Heart left ventricle (tissue), 16 donors: ENCODE measurements at regions not wholly inside any gene's neighbourhood (a gene's known extent, or its start where the extent isn't known, plus 50 kb on each side); places are given as distances from the start of the nearest gene placed in this dataset.

ENCODE experiments used
- ATAC-seq, 4 donors: fragments of 200-7000 bp; cut with Tn5 transposase; one replicate each; pipeline ENCODE4 v1.9.1; 2020 to 2022; ENCODE audit warnings: moderate library complexity in 4 of 4, mild to moderate bottlenecking in 3 of 4, moderate number of reproducible peaks in 1 of 4
- DNase-seq, 5 donors: peaks; one replicate each; pipeline ENCODE4 v3.0.0-alpha.2; 2020
- H3K27ac ChIP-seq, 12 donors: fragments of 200-600 bp; sonication (generic) in 4 of 12; one replicate each; pipeline versions ENCODE4 v1.5.0 to v1.8.0; 2016 to 2022; ENCODE audit warnings: mild to moderate bottlenecking in 2 of 12
- H3K27me3 ChIP-seq, 9 donors: fragments of 200-600 bp; sonication (generic) in 2 of 9; one replicate each; pipeline versions ENCODE4 v1.5.1 to v1.8.0; 2016 to 2022; ENCODE audit warnings: mild to moderate bottlenecking in 3 of 9
- H3K36me3 ChIP-seq, 9 donors: fragments of 200-600 bp; sonication (generic) in 2 of 9; one replicate each; pipeline versions ENCODE4 v1.5.0 to v1.8.0; 2018 to 2022; ENCODE audit warnings: mild to moderate bottlenecking in 2 of 9
- H3K4me1 ChIP-seq, 12 donors: fragments of 200-600 bp; sonication (generic) in 4 of 12; one replicate each; pipeline versions ENCODE4 v1.5.0 to v1.8.0; 2016 to 2022; ENCODE audit warnings: mild to moderate bottlenecking in 3 of 12
- H3K4me3 ChIP-seq, 12 donors: fragments of 200-600 bp; sonication (generic) in 4 of 12; one replicate each; pipeline versions ENCODE4 v1.5.0 to v1.8.0; 2017 to 2022; ENCODE audit warnings: mild to moderate bottlenecking in 9 of 12, moderate library complexity in 4 of 12
- H3K9me3 ChIP-seq, 12 donors: fragments of 200-600 bp; sonication (generic) in 4 of 12; one replicate each; pipeline versions ENCODE4 v1.5.0 to v1.8.0; 2016 to 2022; ENCODE audit warnings: mild to moderate bottlenecking in 1 of 12
- POLR2A ChIP-seq, 2 donors: fragments of 450-650 bp; IDR thresholded peaks; one replicate each; pipeline ENCODE4 v1.6.1; 2017; ENCODE audit warnings: antibody characterized with exemption in 2 of 2, mild to moderate bottlenecking in 2 of 2, moderate library complexity in 2 of 2
- WGBS, 4 donors: extraction: QIAGEN DNeasy Blood & Tissue Kit in 2 of 4; methylation state at CpG; one replicate each; pipeline versions ENCODE4 v1.1.5 to v1.1.7; 2013 to 2018; 5-methylcytosine and 5-hydroxymethylcytosine counted together
- intact Hi-C, 10 donors: fragments of 100-400 bp; cut with DNase I; formaldehyde crosslinking; loops; one replicate each; pipeline versions ENCODE4 v1.11.1 to v1.14.2; 2022
- TF ChIP-seq, protein P1 (sequence below), 12 donors: fragments of 200-600 bp; sonication (generic) in 4 of 12; IDR thresholded peaks; one replicate each; pipeline versions ENCODE4 v1.5.0 to v1.8.0; 2018 to 2022; ENCODE audit warnings: antibody characterized with exemption in 12 of 12, mild to moderate bottlenecking in 5 of 12
- donor health status: ischemic (EF 13 %, LVEDD 7.1; RV severe dilation, severe dysfunction).
- donor health status: healthy with polysubstance abuse.
- donor health status: DM: no; HTN: yes; CAD: no.
- donor health status: DM: no; HTN: no; CAD: no.
- donor health status: ischemic (EF 25% LVEDD 6.9; RV normal size, moderate dysfunction).
- donor health status: ischemic (EF 25% LVEDD 5.7; RV mildly dilated, moderate dysfunction).
- donor health status: healthy.
- donor health status: DM: yes; HTN: yes; CAD: no.
- donor health status: ischemic (EF 35%, LVEDD 5.7; RV mildly dilated, moderate dysfunction).
- donor health status: nonischemic (EF 11% LVEDD 7.7; RV severe dilation, severe dysfunction).
- donor health status: DM: yes; HTN: yes; CAD: no.
- donor health status: PGD.
- donor health status: ischemic (EF 29% LVEDD 5.4; RV normal size, mild dysfunction).
- donor health status: nonischemic (EF 23%, LVEDD 6.1; RV moderate dilation, normal function).

GRCh38 chr2:128765811-128766210, 447.1 kb upstream of the HS6ST1 start:
- intact Hi-C loops: no loop called here
- no peaks in the 10 kb centered on the region for H3K36me3 ChIP-seq
- no peak overlapping the region for H3K4me3 ChIP-seq
- 72 to 85% (median 78%) methylated on average over 2 to 6 of the region's 6 CpGs for WGBS, 4 donors
- H3K27me3 ChIP-seq: no peaks in the 10 kb centered on the region
- peaks cover 0 to 8% (median 0%) of the 10 kb centered on the region in 12 donors for H3K4me1 ChIP-seq
- no peak for ATAC-seq
- TF ChIP-seq POLR2A (IDR thresholded peaks at IDR 0.05): no peak
- TF ChIP-seq, protein P1, sequence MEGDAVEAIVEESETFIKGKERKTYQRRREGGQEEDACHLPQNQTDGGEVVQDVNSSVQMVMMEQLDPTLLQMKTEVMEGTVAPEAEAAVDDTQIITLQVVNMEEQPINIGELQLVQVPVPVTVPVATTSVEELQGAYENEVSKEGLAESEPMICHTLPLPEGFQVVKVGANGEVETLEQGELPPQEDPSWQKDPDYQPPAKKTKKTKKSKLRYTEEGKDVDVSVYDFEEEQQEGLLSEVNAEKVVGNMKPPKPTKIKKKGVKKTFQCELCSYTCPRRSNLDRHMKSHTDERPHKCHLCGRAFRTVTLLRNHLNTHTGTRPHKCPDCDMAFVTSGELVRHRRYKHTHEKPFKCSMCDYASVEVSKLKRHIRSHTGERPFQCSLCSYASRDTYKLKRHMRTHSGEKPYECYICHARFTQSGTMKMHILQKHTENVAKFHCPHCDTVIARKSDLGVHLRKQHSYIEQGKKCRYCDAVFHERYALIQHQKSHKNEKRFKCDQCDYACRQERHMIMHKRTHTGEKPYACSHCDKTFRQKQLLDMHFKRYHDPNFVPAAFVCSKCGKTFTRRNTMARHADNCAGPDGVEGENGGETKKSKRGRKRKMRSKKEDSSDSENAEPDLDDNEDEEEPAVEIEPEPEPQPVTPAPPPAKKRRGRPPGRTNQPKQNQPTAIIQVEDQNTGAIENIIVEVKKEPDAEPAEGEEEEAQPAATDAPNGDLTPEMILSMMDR (IDR thresholded peaks at IDR 0.05): no peak
- no peak for DNase-seq
- peaks cover 0 to 28% (median 6%) of the 10 kb centered on the region in 12 donors for H3K9me3 ChIP-seq
- H3K27ac ChIP-seq: no peak overlapping the region

DNA sequence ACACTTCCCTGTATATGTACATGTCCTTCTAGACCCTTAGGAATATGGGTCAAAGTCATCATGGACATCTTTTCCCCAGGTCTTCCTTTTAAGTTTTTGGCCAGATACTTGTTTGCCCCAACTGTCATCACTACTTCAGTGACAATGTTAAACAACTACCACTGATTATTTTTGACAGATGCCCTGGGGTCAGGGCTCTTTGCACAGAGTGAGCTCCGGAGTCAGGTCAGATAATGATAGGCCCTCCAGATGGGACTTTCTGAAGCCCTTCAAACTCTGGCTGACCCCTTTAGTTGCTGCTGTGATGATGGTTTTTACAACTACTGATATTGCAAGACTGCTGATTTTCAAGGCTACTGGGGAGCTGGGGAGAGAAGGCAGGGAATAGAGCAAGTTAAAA, 449.4 kb upstream of the HS6ST1 start:
- Histone ChIP-seq H3K27me3 (no peaks in the 10 kb centered on the region), H3K27ac (no peak overlapping the region), H3K4me1 (peaks cover 0 to 8% (median 0%) of the 10 kb centered on the region in 12 donors), H3K36me3 (no peaks in the 10 kb centered on the region), H3K9me3 (peaks cover 0 to 14% (median 5%) of the 10 kb centered on the region in 12 donors), H3K4me3 (no peak overlapping the region)
- 21 to 47% (median 39%) methylated on average over 1 of the region's 1 CpG for WGBS, 4 donors
- TF ChIP-seq, protein P1 (IDR thresholded peaks at IDR 0.05): no peak
- TF ChIP-seq POLR2A (IDR thresholded peaks at IDR 0.05): no peak
- ATAC-seq (peak in 2 of 4 donors; percentile 22 to 69), DNase-seq (no peak)
- intact Hi-C loops: no loop called here

- ATAC-seq (no peak), DNase-seq (no peak)
- Histone ChIP-seq H3K4me1 (peaks cover 0 to 17% (median 6%) of the 10 kb centered on the region in 12 donors), H3K9me3 (peaks cover 0 to 2% (median 0%) of the 10 kb centered on the region in 12 donors), H3K4me3 (no peak overlapping the region), H3K27ac (no peak overlapping the region), H3K27me3 (no peaks in the 10 kb centered on the region), H3K36me3 (no peaks in the 10 kb centered on the region)
- no peak for TF ChIP-seq POLR2A (IDR thresholded peaks at IDR 0.05)
- TF ChIP-seq, protein P1 (IDR thresholded peaks at IDR 0.05): no peak
- WGBS, 4 donors: 92 to 99% (median 97%) methylated on average over 7 of the region's 7 CpGs
- intact Hi-C loops: no loop called here
Measured at GRCh38 chr2:128769457-128770142, 450.9 kb upstream of the HS6ST1 start.

GRCh38 chr2:128770143-128771085, 451.7 kb upstream of the HS6ST1 start:
- no peaks in the 10 kb centered on the region for H3K9me3 ChIP-seq
- no peak overlapping the region for H3K27ac ChIP-seq
- no peak for TF ChIP-seq POLR2A (IDR thresholded peaks at IDR 0.05)
- no peaks in the 10 kb centered on the region for H3K27me3 ChIP-seq
- H3K4me1 ChIP-seq: peaks cover 0 to 25% (median 13%) of the 10 kb centered on the region in 12 donors
- ATAC-seq (no peak), DNase-seq (peak in 1 of 5 donors; percentile 14)
- WGBS, 4 donors: 94 to 97% (median 96%) methylated on average over 16 to 18 of the region's 18 CpGs
- H3K36me3 ChIP-seq: no peaks in the 10 kb centered on the region
- intact Hi-C loops: no loop called here
- H3K4me3 ChIP-seq: no peak overlapping the region
